ENCODE measurements at regions not wholly inside any gene's neighbourhood (a gene's known extent, or its start where the extent isn't known, plus 50 kb on each side); places are given as distances from the start of the nearest gene placed in this dataset.

DNA sequence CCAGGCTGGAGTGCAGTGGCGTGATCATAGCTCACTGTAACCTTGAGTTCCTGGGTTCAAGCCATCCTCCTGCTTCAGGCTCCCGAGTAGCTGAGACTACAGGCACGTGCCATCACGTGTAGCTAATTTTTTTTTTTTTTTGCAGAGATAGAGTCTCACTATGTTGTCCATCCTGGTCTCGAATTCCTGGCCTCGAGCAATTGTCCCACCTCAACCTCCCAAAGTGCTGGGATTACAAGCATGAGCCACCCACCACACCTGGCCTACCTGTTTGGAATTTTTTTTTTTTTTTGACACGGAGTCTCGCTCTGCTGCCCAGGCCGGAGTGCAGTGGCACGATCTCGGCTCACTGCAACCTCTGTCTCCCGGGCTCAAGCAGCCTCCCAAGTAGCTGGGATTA lies 117.1 kb upstream of the PARD3 start:
- TF ChIP-seq GATA2 (IDR thresholded peaks at IDR 0.05; ENCODE audit: low read depth, low read length) (no peak), GATA3 (IDR thresholded peaks at IDR 0.05; ENCODE audit: low read depth, low read length) (no peak)

Data from SH-SY5Y (cell line).